Transverse colon (tissue), 4 donors: ENCODE measurements at regions not wholly inside any gene's neighbourhood (a gene's known extent, or its start where the extent isn't known, plus 50 kb on each side); places are given as distances from the start of the nearest gene placed in this dataset.

Source experiments
- POLR2A ChIP-seq: fragments of 450-650 bp; IDR thresholded peaks from one replicate; pipeline ENCODE4 v1.6.1; 2016; ENCODE audit warnings: antibody characterized with exemption, mild to moderate bottlenecking, moderate library complexity
- POLR2AphosphoS5 ChIP-seq, 3 donors: sonication (generic); formaldehyde crosslinking; IDR thresholded peaks; one replicate each; pipeline ENCODE4 v1.6.1; 2016; ENCODE audit warnings: antibody characterized with exemption in 3 of 3
- TF ChIP-seq, protein P1 (sequence below), 5 experiments: fragments of 200-600 bp in 3 of 5; fragments of 450-650 bp in 2 of 5; sonication (generic) in 3 of 5; IDR thresholded peaks; 1 replicate in 2 of 5; 2 replicates in 3 of 5; pipeline ENCODE4 v1.5.1; 2016 to 2017; ENCODE audit warnings: antibody characterized with exemption in 5 of 5, inconsistent platforms in 3 of 5, mild to moderate bottlenecking in 2 of 5, moderate library complexity in 1 of 5

DNA sequence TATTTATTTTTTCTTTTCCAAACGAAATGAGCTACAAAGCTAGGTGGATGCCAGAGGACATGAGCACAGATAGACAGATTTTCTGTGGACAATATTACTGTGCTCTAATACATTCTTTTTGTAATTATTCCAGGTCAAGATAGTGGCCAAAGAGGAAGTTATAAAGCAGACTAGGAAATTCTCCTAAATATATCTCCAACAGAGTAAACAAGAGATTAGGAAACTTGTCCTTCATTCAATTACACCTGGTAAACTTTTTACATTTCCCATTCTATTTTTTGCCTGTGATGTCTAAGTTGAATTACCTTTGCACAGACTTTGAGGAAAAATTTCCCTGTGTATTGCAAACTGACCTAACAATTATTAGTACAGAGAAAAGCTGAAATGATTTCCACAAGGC is 905.5 kb upstream of the PCDH20 start:
- TF ChIP-seq, protein P1, sequence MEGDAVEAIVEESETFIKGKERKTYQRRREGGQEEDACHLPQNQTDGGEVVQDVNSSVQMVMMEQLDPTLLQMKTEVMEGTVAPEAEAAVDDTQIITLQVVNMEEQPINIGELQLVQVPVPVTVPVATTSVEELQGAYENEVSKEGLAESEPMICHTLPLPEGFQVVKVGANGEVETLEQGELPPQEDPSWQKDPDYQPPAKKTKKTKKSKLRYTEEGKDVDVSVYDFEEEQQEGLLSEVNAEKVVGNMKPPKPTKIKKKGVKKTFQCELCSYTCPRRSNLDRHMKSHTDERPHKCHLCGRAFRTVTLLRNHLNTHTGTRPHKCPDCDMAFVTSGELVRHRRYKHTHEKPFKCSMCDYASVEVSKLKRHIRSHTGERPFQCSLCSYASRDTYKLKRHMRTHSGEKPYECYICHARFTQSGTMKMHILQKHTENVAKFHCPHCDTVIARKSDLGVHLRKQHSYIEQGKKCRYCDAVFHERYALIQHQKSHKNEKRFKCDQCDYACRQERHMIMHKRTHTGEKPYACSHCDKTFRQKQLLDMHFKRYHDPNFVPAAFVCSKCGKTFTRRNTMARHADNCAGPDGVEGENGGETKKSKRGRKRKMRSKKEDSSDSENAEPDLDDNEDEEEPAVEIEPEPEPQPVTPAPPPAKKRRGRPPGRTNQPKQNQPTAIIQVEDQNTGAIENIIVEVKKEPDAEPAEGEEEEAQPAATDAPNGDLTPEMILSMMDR (IDR thresholded peaks at IDR 0.05) = no peak
- TF ChIP-seq POLR2A = no peak
- no peak for TF ChIP-seq POLR2AphosphoS5 (IDR thresholded peaks at IDR 0.05)
